NCI-H1417 treated with DMSO at 0.1 percent for 48 hours (cell line): ENCODE measurements at regions not wholly inside any gene's neighbourhood (a gene's known extent, or its start where the extent isn't known, plus 50 kb on each side); places are given as distances from the start of the nearest gene placed in this dataset.
A peak's percentile ranks its signal among the peaks of the same experiment; 100 is the strongest.

Experiments used
- DNase-seq: peaks from one replicate; lab custom pipeline; 2025; lab: John Stamatoyannopoulos, UW

DNA sequence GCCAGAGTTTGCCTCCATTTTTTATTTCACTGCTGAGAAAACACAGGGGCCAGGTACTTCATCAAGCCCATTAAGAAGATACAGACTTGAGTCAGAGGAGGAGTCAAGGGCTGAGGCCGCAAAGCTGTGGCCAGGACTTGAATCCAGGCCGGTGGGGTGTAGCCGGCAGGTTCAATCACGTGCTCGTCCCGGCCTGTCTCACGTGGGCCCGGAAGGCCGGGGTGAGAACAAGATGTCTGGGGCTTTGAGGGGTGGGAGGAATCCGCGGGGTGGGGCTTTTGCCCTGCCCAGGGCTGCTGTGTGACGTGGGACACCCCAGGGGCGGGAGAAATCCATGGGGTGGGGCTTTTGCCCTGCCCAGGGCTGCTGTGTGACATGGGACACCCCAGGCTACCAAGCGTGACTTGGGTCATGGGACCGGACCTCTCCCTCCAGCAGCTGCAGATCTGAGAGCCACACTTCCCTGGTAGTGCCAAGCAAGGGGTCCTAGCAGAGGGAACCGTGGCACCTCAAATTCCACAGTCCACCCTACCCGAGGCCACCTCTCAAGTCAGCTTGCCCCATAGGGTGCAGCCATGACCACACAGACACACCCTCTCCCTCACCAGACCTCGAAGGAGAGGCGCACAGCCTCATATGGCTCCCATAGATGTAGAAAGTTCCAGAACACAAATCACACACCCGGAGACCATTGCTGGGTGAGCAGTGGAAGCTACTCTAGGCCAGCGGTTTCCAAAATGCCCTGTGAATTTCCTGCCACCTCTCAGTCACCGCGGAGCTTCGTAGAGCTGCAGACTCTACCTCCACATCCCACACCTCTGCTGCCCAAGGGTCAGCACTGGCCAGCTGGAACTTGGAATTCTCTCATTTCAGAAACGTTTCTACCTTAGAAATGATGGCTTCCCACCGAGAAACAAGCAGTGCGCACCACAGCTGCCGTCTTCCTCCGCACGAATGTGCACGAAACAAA, 156.1 kb downstream of the DLL1 start:
- DNase-seq, result no peak

- no peak for DNase-seq
Observed at GRCh38 chr6:170134031-170134470, 156.8 kb downstream of the DLL1 start.

DNA sequence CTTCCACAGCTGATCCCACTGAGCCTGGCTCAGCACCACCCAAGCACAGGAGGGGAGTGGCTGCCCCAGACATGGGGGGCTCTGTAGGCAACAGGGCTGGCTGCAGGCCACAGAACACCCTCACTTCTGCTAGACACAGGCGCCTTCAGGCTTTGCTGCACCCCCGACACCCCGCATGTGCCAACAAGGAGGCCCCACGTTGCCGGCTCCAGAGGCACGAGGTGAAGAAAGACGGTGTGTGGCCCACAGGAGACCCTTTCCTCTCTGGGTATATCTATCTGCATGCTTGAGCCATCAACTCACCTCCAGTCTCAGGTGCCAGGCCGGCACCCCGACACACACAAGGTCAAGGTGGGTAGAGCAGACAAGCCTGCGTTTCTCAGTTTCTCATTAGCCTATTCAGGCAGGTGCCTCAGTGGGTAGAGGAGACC, 158.3 kb downstream of the DLL1 start:
- no peak for DNase-seq

DNA sequence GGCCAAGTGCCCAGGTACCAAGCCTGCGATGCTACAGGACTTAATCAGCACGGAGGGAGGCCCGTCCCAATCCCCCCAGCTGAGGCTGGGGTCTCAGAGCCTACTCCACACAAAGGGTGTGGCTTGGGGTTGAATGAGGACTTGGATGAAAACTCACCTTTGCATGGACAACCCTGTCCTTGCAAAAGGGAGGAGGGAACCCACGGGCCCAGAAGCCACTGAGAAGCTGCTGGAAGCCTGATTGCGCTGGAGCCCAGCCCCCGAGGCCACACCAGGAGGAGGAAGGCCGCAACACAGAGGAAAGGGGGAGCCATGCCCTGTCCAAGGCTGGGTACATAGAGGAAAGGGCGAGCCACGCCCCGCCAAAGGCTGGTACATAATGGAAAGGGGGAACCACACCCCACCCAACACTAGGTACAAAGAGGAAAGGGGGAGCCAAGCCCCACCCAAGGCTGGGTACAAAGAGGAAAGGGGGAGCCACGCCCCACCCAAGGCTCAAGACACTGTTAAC, 158.8 kb downstream of the DLL1 start:
- no peak for DNase-seq

GRCh38 chr6:170131351-170131750, 159.5 kb downstream of the DLL1 start:
- DNase-seq, result no peak

DNA sequence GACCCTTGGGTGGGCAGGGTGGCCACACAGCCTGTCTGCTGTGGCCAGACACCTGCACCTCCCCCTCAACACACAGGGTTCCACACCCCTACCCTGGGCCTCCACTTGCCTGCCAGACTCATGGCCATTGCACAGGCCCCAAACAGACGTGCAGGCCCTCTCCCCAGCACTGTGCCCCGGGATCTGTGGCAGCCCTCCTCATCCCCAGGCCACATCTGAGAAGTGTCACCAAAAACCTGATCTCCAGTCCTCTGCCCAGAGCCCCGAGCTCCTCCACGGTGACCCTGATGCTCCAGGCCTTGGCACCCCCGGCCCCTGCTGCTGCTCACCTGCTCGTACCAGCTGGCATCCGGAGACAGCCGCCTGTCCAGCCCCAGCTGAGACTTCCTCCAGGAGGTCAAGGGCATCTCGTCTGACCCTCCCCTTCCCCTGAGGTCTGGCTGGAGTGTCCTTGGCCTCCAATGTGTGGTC, 160.1 kb downstream of the DLL1 start:
- no peak for DNase-seq

GRCh38 chr6:170130201-170130621, 160.7 kb downstream of the DLL1 start:
- DNase-seq, result no peak

GRCh38 chr6:170129691-170130171, 161.1 kb downstream of the DLL1 start:
- peak; percentile 76 for DNase-seq

DNA sequence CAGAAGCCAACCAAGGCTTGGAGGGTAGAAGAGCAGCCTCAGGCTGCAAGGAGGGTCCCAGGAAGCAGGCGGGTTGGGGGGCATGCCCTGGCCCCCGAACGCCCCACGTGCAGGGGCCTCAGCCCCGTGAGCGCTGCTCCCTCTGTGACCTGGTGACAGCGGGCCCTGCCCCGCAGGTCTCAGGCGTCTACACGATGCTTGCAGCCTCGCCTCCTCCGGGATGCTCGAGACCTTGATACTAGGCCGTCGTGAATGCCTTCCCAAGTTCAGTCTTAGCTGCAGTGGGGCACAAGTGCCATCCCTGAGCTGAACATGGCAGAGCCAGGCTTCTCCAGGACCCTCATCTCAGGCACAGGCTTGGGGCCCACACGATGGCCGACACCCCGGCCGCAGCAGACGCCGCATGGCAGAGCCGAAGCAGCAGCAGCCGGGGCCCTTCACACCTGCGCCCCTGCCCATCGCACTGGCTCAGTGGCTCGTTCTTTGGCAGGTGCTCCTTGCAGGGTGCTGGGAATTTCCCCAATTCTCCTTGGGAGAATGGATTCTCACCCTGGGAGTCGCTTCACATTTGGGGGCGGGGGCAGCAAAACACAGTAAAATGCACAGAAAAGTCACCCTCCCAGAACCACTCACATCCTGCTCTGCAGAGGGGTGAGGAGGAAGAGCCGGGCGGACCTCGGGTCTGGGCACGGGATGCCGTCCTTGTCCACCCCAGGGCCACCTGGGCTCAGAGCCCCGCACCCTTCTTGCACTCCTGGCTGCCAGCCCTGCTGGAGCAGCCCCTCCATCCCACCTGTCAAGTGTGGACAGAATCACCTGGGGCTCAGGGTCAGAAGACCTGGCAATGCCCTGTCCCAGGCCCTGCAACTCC, 161.8 kb downstream of the DLL1 start:
- no peak for DNase-seq

DNA sequence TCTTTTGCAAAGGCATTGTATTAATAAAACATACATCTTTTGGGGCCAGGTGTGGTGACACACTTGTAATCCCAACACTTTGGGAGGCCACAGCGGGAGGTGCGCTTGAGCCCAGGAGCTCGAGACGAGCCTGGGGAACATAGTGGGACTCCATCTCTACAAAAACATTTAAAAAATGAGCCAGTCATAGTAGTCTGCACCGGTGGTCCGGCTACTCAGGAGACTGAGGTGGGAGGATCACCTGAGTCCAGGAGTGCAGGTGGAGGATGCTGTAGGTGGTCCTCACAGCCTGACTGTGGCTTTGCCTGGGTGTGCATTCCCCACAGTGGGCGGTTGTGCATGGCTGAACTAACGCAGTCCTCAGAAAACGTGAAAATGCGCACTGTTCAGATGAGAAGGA, 162.5 kb downstream of the DLL1 start:
- no peak for DNase-seq

DNA sequence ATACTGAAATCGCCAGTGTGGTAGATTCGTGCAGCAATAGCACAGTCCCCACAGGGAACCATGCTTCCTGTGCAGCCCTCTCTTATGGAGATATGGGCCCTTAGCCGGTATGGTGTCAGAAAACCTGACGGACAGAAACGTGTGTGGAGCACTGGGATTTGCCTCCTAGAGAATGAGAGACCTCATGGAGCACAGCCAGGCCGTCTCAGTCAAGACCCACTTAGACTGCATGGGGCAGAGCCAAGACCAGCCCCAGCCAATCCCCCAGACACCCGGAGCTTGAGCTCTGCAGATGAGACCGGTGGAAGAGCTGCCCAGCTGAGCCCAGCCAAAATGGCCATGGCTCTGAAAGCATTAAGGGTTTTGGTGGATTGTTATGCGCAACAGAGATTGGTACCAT, 163.7 kb downstream of the DLL1 start:
- DNase-seq, result no peak

DNA sequence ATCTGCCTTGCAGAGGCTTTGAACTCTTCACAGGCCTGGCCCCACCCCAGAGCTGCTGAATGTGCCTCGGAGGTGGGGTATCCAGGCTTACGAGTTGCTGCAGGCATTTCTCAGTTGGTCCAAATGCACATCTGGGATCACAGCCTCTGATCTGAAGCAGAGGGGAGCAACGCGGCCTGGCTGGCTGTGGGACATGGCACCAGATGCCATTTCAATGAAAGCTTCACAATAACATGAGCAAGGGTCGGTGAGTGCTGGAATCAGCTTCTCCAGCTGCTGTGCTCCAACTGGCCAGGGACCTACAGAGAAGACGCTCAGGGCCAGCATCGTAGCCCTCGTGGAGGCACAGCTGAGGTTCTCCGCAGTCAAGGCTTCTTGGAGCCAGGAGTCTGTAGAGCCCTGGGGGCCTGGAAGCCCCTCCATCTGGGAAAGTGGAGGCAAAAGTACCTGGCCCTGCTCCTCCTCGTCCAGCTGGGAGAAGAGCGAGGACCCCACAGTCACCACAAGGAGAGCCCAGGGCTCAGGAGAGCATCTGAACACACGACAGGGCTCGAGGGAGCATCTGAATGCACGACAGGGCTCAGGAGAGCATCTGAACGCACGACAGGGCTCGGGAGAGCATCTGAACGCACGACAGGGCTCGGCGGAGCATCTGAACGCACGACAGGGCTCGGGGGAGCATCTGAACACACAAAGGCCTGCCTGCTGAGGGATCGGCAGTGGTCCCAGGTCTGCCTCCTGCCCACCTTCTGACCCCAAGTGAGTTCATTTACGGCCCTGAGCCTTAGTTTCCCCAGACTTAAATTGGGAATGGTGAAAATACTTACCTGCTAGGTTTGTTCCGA, 165.2 kb downstream of the DLL1 start:
- no peak for DNase-seq

DNA sequence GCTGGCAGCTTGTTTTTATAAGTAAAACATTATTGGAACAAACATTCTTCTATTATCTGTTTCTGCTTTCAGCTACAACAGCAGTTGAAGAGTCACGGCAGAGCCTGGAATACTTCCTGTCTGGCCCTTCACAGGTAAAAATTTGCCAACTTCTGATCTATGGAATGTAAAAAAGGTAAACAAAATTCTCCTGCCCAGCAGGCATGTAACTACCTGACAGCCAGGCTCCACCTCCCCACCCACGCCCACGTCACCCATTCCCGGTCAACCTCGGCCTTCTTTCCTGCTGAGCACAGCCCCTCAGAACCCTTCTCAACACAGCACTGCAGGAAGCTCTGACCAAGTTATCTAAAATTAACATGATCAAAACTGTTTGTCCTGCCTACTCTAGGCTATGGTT, 166.0 kb downstream of the DLL1 start:
- DNase-seq, result no peak

GRCh38 chr6:170124150-170124549, 166.7 kb downstream of the DLL1 start:
- DNase-seq, result no peak

- DNase-seq, result no peak
Observed at GRCh38 chr6:170122651-170123050, 168.2 kb downstream of the DLL1 start.

DNA sequence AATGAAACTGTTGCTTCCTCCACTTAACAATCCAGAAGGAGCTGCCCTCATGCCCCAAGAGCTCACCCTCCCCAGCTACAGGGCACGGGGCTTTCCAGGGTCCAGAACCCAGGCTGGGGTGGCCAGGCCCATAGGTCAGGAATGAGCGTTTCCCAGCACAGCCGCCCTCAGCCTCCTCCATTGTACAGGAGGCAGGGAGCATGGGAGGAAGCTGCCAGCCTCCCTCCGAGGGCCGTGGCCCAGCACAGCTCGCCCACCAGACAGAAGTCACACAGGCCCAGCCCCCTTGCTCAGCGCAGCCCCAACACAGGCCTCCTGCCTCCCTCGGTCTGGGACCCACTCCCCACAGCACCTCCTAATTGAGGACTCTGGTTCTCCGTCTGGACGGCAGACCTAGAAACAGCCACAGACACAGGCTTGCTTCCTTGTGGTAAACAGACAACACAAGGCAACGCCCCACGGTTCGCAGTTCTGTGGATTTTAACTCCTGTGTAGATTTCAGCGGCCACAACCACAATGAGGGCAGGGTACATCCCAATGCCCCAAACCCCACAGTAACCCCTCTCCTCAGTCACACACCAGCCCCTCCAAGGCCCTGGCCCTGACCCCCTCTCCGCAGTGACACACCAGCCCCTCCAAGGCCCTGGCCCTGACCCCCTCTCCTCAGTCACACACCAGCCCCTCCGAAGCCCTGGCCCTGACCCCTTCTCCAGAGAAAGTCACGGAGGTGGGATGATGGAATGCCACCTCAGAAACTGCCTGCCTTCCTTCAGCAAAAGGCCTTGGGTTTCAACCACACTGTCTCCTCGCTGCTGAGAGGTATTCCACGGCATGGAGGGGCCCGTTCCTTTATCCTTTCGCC, 173.5 kb downstream of the DLL1 start:
- no peak for DNase-seq

- DNase-seq, result no peak
Observed at GRCh38 chr6:170116636-170117035, 174.2 kb downstream of the DLL1 start.

DNA sequence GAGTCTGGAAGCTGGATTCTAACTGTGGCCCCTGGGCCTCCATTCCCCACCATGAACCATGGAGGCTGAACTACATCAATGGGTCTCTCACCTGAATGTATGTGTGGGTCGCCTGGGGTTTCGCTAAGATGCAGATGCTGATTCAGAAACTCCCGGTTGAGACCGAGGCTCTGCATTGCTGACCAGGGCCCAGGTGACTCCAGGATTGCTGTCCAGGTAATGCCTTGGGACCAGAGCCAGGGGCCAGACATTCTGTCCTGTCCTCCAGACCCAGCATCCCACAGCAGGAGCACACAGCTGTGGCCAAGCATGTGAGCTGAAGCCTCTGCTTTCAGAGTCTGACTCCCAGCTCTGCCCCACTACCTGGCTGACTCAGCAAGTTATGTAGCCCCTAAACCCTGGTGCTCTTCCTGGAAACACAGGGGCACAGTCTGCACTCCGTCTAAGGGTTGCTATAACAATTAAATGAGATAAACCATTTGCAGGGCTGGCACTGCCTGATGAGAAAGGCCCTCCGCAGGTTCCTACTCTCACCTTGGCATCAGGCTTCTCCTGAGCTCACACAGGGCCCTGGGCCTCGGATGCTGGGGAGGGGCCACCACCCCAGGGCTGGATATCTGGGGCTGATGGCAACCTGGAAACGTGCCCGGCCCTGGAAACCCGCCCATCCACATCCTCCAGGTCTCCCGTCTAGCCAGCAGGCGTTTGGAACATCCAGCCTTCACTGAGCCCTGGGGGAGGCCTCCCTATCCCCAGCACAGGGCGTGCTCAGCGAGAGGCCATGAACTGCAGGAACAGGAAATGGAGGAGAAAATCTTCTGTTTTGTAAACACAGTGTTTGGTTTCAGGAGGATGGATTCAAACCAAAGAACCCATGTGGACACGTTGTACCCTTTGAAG, 175.7 kb downstream of the DLL1 start:
- DNase-seq, result no peak
